Left ventricle myocardium inferior (tissue), 1 donor: ENCODE measurements at regions not wholly inside any gene's neighbourhood (a gene's known extent, or its start where the extent isn't known, plus 50 kb on each side); places are given as distances from the start of the nearest gene placed in this dataset.

Experiments
- DNase-seq: peaks from one replicate; pipeline ENCODE4 v3.0.0-alpha.2; 2020
- H3K27ac ChIP-seq: fragments of 200-600 bp; replicated peaks from 2 replicates; pipeline ENCODE4 v1.8.0; 2021
- H3K27me3 ChIP-seq: fragments of 200-600 bp; 2 replicates; pipeline ENCODE4 v1.8.0; 2021; ENCODE audit warnings: low read depth
- H3K36me3 ChIP-seq: fragments of 200-600 bp; 2 replicates; pipeline ENCODE4 v1.8.0; 2021
- H3K4me1 ChIP-seq: fragments of 200-600 bp; 2 replicates; pipeline ENCODE4 v1.8.0; 2021
- H3K4me3 ChIP-seq: fragments of 200-600 bp; 2 replicates; pipeline ENCODE4 v1.8.0; 2021; ENCODE audit warnings: mild to moderate bottlenecking, moderate library complexity
- H3K9me3 ChIP-seq: fragments of 200-600 bp; replicated peaks from 2 replicates; pipeline ENCODE4 v1.8.0; 2021
- intact Hi-C: fragments of 100-400 bp; cut with micrococcal nuclease; formaldehyde crosslinking; loops from one replicate; pipeline ENCODE4 v1.11.0; 2022
- TF ChIP-seq, protein P1 (sequence below): fragments of 200-600 bp; IDR thresholded peaks from 2 replicates; pipeline ENCODE4 v1.8.0; 2021; ENCODE audit warnings: antibody characterized with exemption, mild to moderate bottlenecking, borderline replicate concordance
- donor health status: DM: no; HTN: yes; CAD: no; lungs with severe emphysema.

DNA sequence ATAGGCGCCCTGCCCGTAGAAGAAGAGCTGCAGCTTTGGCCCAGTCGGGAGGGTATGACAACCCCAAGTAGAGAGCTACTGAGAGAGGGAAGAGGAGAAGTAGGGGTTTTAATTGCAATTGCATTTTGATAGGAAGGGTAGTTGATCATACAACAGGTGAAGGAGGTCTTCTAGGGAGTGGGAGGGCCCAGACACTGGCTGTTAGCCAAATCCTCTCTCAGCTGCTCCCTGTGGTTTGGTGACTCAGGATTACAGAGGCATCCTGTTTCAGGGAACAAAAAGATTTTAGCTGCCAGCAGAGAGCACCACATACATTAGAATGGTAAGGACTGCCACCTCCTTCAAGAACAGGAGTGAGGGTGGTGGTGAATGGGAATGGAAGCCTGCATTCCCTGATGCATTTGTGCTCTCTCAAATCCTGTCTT lies 408.9 kb upstream of the THBS1 start:
- DNase-seq: peak; percentile 23
- no peaks in the 10 kb centered on the region for H3K27me3 ChIP-seq
- no peaks in the 10 kb centered on the region for H3K9me3 ChIP-seq
- H3K4me1 ChIP-seq: peaks cover 11% of the 10 kb centered on the region
- intact Hi-C loops: loop anchor here (5.0 kb wide), 1 partner anchor 410 kb away; the partner anchor contains the start of gene THBS1
- peak overlapping the region; percentile 51 for H3K27ac ChIP-seq
- no peaks in the 10 kb centered on the region for H3K36me3 ChIP-seq
- TF ChIP-seq, protein P1, sequence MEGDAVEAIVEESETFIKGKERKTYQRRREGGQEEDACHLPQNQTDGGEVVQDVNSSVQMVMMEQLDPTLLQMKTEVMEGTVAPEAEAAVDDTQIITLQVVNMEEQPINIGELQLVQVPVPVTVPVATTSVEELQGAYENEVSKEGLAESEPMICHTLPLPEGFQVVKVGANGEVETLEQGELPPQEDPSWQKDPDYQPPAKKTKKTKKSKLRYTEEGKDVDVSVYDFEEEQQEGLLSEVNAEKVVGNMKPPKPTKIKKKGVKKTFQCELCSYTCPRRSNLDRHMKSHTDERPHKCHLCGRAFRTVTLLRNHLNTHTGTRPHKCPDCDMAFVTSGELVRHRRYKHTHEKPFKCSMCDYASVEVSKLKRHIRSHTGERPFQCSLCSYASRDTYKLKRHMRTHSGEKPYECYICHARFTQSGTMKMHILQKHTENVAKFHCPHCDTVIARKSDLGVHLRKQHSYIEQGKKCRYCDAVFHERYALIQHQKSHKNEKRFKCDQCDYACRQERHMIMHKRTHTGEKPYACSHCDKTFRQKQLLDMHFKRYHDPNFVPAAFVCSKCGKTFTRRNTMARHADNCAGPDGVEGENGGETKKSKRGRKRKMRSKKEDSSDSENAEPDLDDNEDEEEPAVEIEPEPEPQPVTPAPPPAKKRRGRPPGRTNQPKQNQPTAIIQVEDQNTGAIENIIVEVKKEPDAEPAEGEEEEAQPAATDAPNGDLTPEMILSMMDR: peak; percentile 57
- no peak overlapping the region for H3K4me3 ChIP-seq

- Histone ChIP-seq H3K9me3 (no peaks in the 10 kb centered on the region), H3K4me1 (peaks cover 11% of the 10 kb centered on the region), H3K27me3 (no peaks in the 10 kb centered on the region), H3K4me3 (peak overlapping the region; percentile 48), H3K36me3 (no peaks in the 10 kb centered on the region), H3K27ac (peak overlapping the region; percentile 51)
- peak; percentile 15 for DNase-seq
- TF ChIP-seq, protein P1: no peak
- intact Hi-C loops: loop anchor here (5.0 kb wide), 1 partner anchor 410 kb away; the partner anchor contains the start of gene THBS1
These were observed 408.2 kb upstream of the THBS1 start for GRCh38 chr15:39172380-39173281.

GRCh38 chr15:39173426-39173825 lies 407.5 kb upstream of the THBS1 start:
- intact Hi-C loops: loop anchor here (5.0 kb wide), 1 partner anchor 409 kb away; the partner anchor contains the start of gene THBS1
- Histone ChIP-seq H3K9me3 (no peaks in the 10 kb centered on the region), H3K36me3 (no peaks in the 10 kb centered on the region), H3K4me3 (no peak overlapping the region), H3K4me1 (peaks cover 11% of the 10 kb centered on the region), H3K27ac (peak overlapping the region; percentile 51), H3K27me3 (no peaks in the 10 kb centered on the region)
- TF ChIP-seq, protein P1: no peak
- DNase-seq: no peak

- intact Hi-C loops: loop anchor here (5.0 kb wide), 1 partner anchor 408 kb away; the partner anchor contains the start of gene THBS1
These were observed 406.5 kb upstream of the THBS1 start for GRCh38 chr15:39174332-39174731.

DNA sequence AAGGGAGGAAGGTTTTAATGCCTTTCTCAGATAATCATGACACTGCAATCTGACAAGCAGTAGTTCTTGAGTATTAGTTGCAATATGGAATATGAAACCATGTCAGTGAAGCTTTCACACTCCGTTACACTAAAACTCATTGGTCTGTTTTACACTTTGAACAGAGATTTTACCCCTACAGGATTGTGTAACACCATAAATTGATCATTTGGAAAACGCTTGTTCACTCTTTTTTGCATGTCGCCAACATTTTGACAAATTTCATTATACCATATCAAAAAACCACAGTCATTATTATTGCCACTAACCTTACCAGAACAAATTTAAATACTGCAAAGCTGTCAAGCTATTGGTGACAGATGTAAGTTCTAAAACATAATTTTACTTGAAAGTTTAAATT lies 404.8 kb upstream of the THBS1 start:
- H3K36me3 ChIP-seq: no peaks in the 10 kb centered on the region
- intact Hi-C loops: no loop called here
- TF ChIP-seq, protein P1: no peak
- no peak overlapping the region for H3K27ac ChIP-seq
- H3K9me3 ChIP-seq: no peaks in the 10 kb centered on the region
- H3K4me1 ChIP-seq: peaks cover 14% of the 10 kb centered on the region
- DNase-seq: no peak
- H3K27me3 ChIP-seq: no peaks in the 10 kb centered on the region
- no peak overlapping the region for H3K4me3 ChIP-seq

More at GRCh38 chr15:39174332-39174731, 406.5 kb upstream of the THBS1 start:
- peaks cover 11% of the 10 kb centered on the region for H3K4me1 ChIP-seq
- DNase-seq: no peak
- no peak overlapping the region for H3K4me3 ChIP-seq
- no peaks in the 10 kb centered on the region for H3K9me3 ChIP-seq
- no peak overlapping the region for H3K27ac ChIP-seq
- no peaks in the 10 kb centered on the region for H3K27me3 ChIP-seq
- no peaks in the 10 kb centered on the region for H3K36me3 ChIP-seq
- TF ChIP-seq, protein P1: no peak
